ENCODE measurements at regions not wholly inside any gene's neighbourhood (a gene's known extent, or its start where the extent isn't known, plus 50 kb on each side); places are given as distances from the start of the nearest gene placed in this dataset.

- Histone ChIP-seq H3K9ac (replicated peaks; ENCODE audit: extremely low read depth, insufficient read depth, low read length) (no peak overlapping the region), H3K9me1 (replicated peaks; ENCODE audit: control insufficient read depth, extremely low read depth, insufficient read depth, low read length) (no peaks in the 10 kb centered on the region), H3K36me3 (ENCODE audit: control insufficient read depth in 2 of 2, extremely low read depth in 1 of 2, insufficient read depth in 2 of 2, low read length in 2 of 2) (no peaks in the 10 kb centered on the region), H4K20me1 (replicated peaks; ENCODE audit: control insufficient read depth, extremely low read depth, insufficient read depth, low read length) (no peaks in the 10 kb centered on the region), H3K4me2 (ENCODE audit: insufficient read depth, low read length) (no peak overlapping the region), H2AFZ (ENCODE audit: low read depth, low read length) (no peak overlapping the region), H3K27me3 (ENCODE audit: control insufficient read depth in 2 of 2, insufficient read depth in 2 of 2, low read length in 2 of 2) (no peaks in the 10 kb centered on the region), H3K9me3 (replicated peaks; ENCODE audit: control insufficient read depth, insufficient read depth, low read length) (no peaks in the 10 kb centered on the region), H3K27ac (ENCODE audit: insufficient read depth, low read depth, low read length) (no peak overlapping the region), H3K4me1 (ENCODE audit: control insufficient read depth, extremely low read depth, insufficient read depth, low read length) (no peaks in the 10 kb centered on the region), H3K79me2 (ENCODE audit: control insufficient read depth, insufficient read depth, low read length) (no peaks in the 10 kb centered on the region), H3K4me3 (replicated peaks in 1 of 3; ENCODE audit: insufficient read depth in 1 of 3, low read depth in 1 of 3, low read length in 3 of 3) (no peak overlapping the region)
- dilution Hi-C loops (cut with MboI; ENCODE audit: extremely low pct_ligation_motif_present, low sequenced_read_pairs) (no loop called here), intact Hi-C loops (cut with micrococcal nuclease) (no loop called here)
- no TSS peak for BruUV-seq (replicated peaks)
- CTCF ChIA-PET, result no interaction called here
- POLR2A ChIA-PET, result no interaction called here
- FAIRE-seq, result no peak
- no peak for DNase-seq (ENCODE audit: low read depth, low spot score)
- TF ChIP-seq MAX (IDR thresholded peaks at IDR 0.05; ENCODE audit: insufficient read depth, insufficient read length), result no peak
- TF ChIP-seq CTCF (IDR thresholded peaks at IDR 0.05; ENCODE audit: extremely low read depth in 1 of 2, insufficient read depth in 1 of 2, low read depth in 1 of 2, low read length in 2 of 2), result no peak
- TF ChIP-seq EZH2 (IDR thresholded peaks at IDR 0.05; ENCODE audit: borderline replicate concordance, low read depth, low read length, severe bottlenecking), result no peak
- no peak for TF ChIP-seq MYC (IDR thresholded peaks at IDR 0.05; ENCODE audit: low read depth, low read length)
- no peak for TF ChIP-seq POLR2A (IDR thresholded peaks at IDR 0.05; ENCODE audit: low read depth, low read length)
- no peak for TF ChIP-seq FOS (IDR thresholded peaks at IDR 0.05; ENCODE audit: borderline replicate concordance, insufficient read depth, low read length)
- no peak for TF ChIP-seq JUN (IDR thresholded peaks at IDR 0.05; ENCODE audit: borderline replicate concordance, insufficient read depth, insufficient read length, low read depth)
- no peak for TF ChIP-seq POLR2AphosphoS5 (IDR thresholded peaks at IDR 0.05; ENCODE audit: insufficient read depth, low read depth, low read length)
- no peak for TF ChIP-seq GATA2 (IDR thresholded peaks at IDR 0.05; ENCODE audit: insufficient read depth, insufficient read length, low read depth, low read length)
Observed at GRCh38 chr16:24478401-24478800, 61.0 kb upstream of the RBBP6 start.

All from endothelial cell of umbilical vein (primary cell).